ENCODE measurements at regions not wholly inside any gene's neighbourhood (a gene's known extent, or its start where the extent isn't known, plus 50 kb on each side); places are given as distances from the start of the nearest gene placed in this dataset.
"Not testable (repeated sequence)": the region's sequence is repeated elsewhere in the genome, so short reads cannot be mapped to it uniquely, and the experiment has no call there.

- Mint-ChIP-seq H3K27ac (no peak overlapping the region), H3K9me3 (ENCODE audit: low read depth) (peaks cover 24% of the 10 kb centered on the region), H3K36me3 (peaks cover 2% of the 10 kb centered on the region), H3K27me3 (no peaks in the 10 kb centered on the region), H3K4me1 (ENCODE audit: low read depth) (no peaks in the 10 kb centered on the region), H3K4me3 (no peak overlapping the region)
These were observed 253.2 kb upstream of the GK2 start for GRCh38 chr4:79661196-79661595.

GRCh38 chr4:79659308-79659870 is 251.4 kb upstream of the GK2 start:
- not testable (repeated sequence) for H3K36me3 Mint-ChIP-seq; H3K4me3 Mint-ChIP-seq; H3K27ac Mint-ChIP-seq; H3K27me3 Mint-ChIP-seq; H3K4me1 Mint-ChIP-seq (ENCODE audit: low read depth)
- peaks cover 24% of the 10 kb centered on the region for H3K9me3 Mint-ChIP-seq (ENCODE audit: low read depth)

- peaks cover 2% of the 10 kb centered on the region for H3K36me3 Mint-ChIP-seq
- peaks cover 24% of the 10 kb centered on the region for H3K9me3 Mint-ChIP-seq (ENCODE audit: low read depth)
- no peaks in the 10 kb centered on the region for H3K27me3 Mint-ChIP-seq
- H3K4me1 Mint-ChIP-seq (ENCODE audit: low read depth), result no peaks in the 10 kb centered on the region
- H3K4me3 Mint-ChIP-seq, result no peak overlapping the region
- no peak overlapping the region for H3K27ac Mint-ChIP-seq
These were observed 249.4 kb upstream of the GK2 start for GRCh38 chr4:79657379-79657778.

GRCh38 chr4:79653871-79654270 is 245.8 kb upstream of the GK2 start:
- Mint-ChIP-seq H3K27me3 (no peaks in the 10 kb centered on the region), H3K4me1 (ENCODE audit: low read depth) (no peaks in the 10 kb centered on the region), H3K9me3 (ENCODE audit: low read depth) (peaks cover 18% of the 10 kb centered on the region), H3K27ac (no peak overlapping the region), H3K4me3 (no peak overlapping the region), H3K36me3 (no peaks in the 10 kb centered on the region)

GRCh38 chr4:79652738-79653137 is 244.7 kb upstream of the GK2 start:
- H3K9me3 Mint-ChIP-seq (ENCODE audit: low read depth), result peaks cover 7% of the 10 kb centered on the region
- no peaks in the 10 kb centered on the region for H3K4me1 Mint-ChIP-seq (ENCODE audit: low read depth)
- no peak overlapping the region for H3K4me3 Mint-ChIP-seq
- H3K36me3 Mint-ChIP-seq, result no peaks in the 10 kb centered on the region
- H3K27me3 Mint-ChIP-seq, result peaks cover 2% of the 10 kb centered on the region
- H3K27ac Mint-ChIP-seq, result no peak overlapping the region

GRCh38 chr4:79652232-79652631 is 244.2 kb upstream of the GK2 start:
- H3K27ac Mint-ChIP-seq, result no peak overlapping the region
- H3K4me1 Mint-ChIP-seq (ENCODE audit: low read depth), result no peaks in the 10 kb centered on the region
- no peak overlapping the region for H3K4me3 Mint-ChIP-seq
- peaks cover 2% of the 10 kb centered on the region for H3K27me3 Mint-ChIP-seq
- peaks cover 2% of the 10 kb centered on the region for H3K9me3 Mint-ChIP-seq (ENCODE audit: low read depth)
- H3K36me3 Mint-ChIP-seq, result no peaks in the 10 kb centered on the region

- no peaks in the 10 kb centered on the region for H3K36me3 Mint-ChIP-seq
- H3K4me3 Mint-ChIP-seq, result no peak overlapping the region
- peaks cover 2% of the 10 kb centered on the region for H3K27me3 Mint-ChIP-seq
- H3K4me1 Mint-ChIP-seq (ENCODE audit: low read depth), result no peaks in the 10 kb centered on the region
- H3K27ac Mint-ChIP-seq, result no peak overlapping the region
- no peaks in the 10 kb centered on the region for H3K9me3 Mint-ChIP-seq (ENCODE audit: low read depth)
These were observed 243.4 kb upstream of the GK2 start for GRCh38 chr4:79651456-79651855.

GRCh38 chr4:79650794-79651431 is 242.9 kb upstream of the GK2 start:
- no peaks in the 10 kb centered on the region for H3K9me3 Mint-ChIP-seq (ENCODE audit: low read depth)
- H3K36me3 Mint-ChIP-seq, result no peaks in the 10 kb centered on the region
- no peaks in the 10 kb centered on the region for H3K4me1 Mint-ChIP-seq (ENCODE audit: low read depth)
- H3K27ac Mint-ChIP-seq, result no peak overlapping the region
- peaks cover 2% of the 10 kb centered on the region for H3K27me3 Mint-ChIP-seq
- H3K4me3 Mint-ChIP-seq, result no peak overlapping the region

- Mint-ChIP-seq H3K9me3 (ENCODE audit: low read depth) (no peaks in the 10 kb centered on the region), H3K4me1 (ENCODE audit: low read depth) (no peaks in the 10 kb centered on the region), H3K36me3 (no peaks in the 10 kb centered on the region), H3K4me3 (no peak overlapping the region), H3K27me3 (peaks cover 2% of the 10 kb centered on the region), H3K27ac (no peak overlapping the region)
These were observed 242.2 kb upstream of the GK2 start for GRCh38 chr4:79650217-79650616.

GRCh38 chr4:79645942-79646341 is 237.9 kb upstream of the GK2 start:
- no peaks in the 10 kb centered on the region for H3K9me3 Mint-ChIP-seq (ENCODE audit: low read depth)
- no peak overlapping the region for H3K4me3 Mint-ChIP-seq
- peaks cover 2% of the 10 kb centered on the region for H3K27me3 Mint-ChIP-seq
- no peaks in the 10 kb centered on the region for H3K36me3 Mint-ChIP-seq
- no peak overlapping the region for H3K27ac Mint-ChIP-seq
- no peaks in the 10 kb centered on the region for H3K4me1 Mint-ChIP-seq (ENCODE audit: low read depth)

GRCh38 chr4:79638735-79639134 is 230.7 kb upstream of the GK2 start:
- H3K9me3 Mint-ChIP-seq (ENCODE audit: low read depth), result no peaks in the 10 kb centered on the region
- H3K4me1 Mint-ChIP-seq (ENCODE audit: low read depth), result no peaks in the 10 kb centered on the region
- H3K27me3 Mint-ChIP-seq, result no peaks in the 10 kb centered on the region
- H3K36me3 Mint-ChIP-seq, result no peaks in the 10 kb centered on the region
- H3K27ac Mint-ChIP-seq, result no peak overlapping the region
- no peak overlapping the region for H3K4me3 Mint-ChIP-seq

GRCh38 chr4:79636991-79637390 is 229.0 kb upstream of the GK2 start:
- H3K36me3 Mint-ChIP-seq, result no peaks in the 10 kb centered on the region
- no peak overlapping the region for H3K4me3 Mint-ChIP-seq
- no peaks in the 10 kb centered on the region for H3K27me3 Mint-ChIP-seq
- H3K27ac Mint-ChIP-seq, result no peak overlapping the region
- H3K4me1 Mint-ChIP-seq (ENCODE audit: low read depth), result no peaks in the 10 kb centered on the region
- no peaks in the 10 kb centered on the region for H3K9me3 Mint-ChIP-seq (ENCODE audit: low read depth)

- no peaks in the 10 kb centered on the region for H3K4me1 Mint-ChIP-seq (ENCODE audit: low read depth)
- no peak overlapping the region for H3K4me3 Mint-ChIP-seq
- H3K27ac Mint-ChIP-seq, result no peak overlapping the region
- H3K9me3 Mint-ChIP-seq (ENCODE audit: low read depth), result no peaks in the 10 kb centered on the region
- H3K36me3 Mint-ChIP-seq, result no peaks in the 10 kb centered on the region
- no peaks in the 10 kb centered on the region for H3K27me3 Mint-ChIP-seq
These were observed 226.1 kb upstream of the GK2 start for GRCh38 chr4:79634111-79634510.

- H3K27ac Mint-ChIP-seq, result no peak overlapping the region
- H3K27me3 Mint-ChIP-seq, result no peaks in the 10 kb centered on the region
- H3K4me3 Mint-ChIP-seq, result no peak overlapping the region
- no peaks in the 10 kb centered on the region for H3K4me1 Mint-ChIP-seq (ENCODE audit: low read depth)
- no peaks in the 10 kb centered on the region for H3K36me3 Mint-ChIP-seq
- H3K9me3 Mint-ChIP-seq (ENCODE audit: low read depth), result no peaks in the 10 kb centered on the region
These were observed 224.1 kb upstream of the GK2 start for GRCh38 chr4:79632114-79632513.

GRCh38 chr4:79626611-79627010 is 218.6 kb upstream of the GK2 start:
- H3K27ac Mint-ChIP-seq, result no peak overlapping the region
- no peaks in the 10 kb centered on the region for H3K36me3 Mint-ChIP-seq
- no peaks in the 10 kb centered on the region for H3K27me3 Mint-ChIP-seq
- peaks cover 7% of the 10 kb centered on the region for H3K4me1 Mint-ChIP-seq (ENCODE audit: low read depth)
- H3K9me3 Mint-ChIP-seq (ENCODE audit: low read depth), result no peaks in the 10 kb centered on the region
- H3K4me3 Mint-ChIP-seq, result no peak overlapping the region

GRCh38 chr4:79626101-79626500 is 218.1 kb upstream of the GK2 start:
- H3K9me3 Mint-ChIP-seq (ENCODE audit: low read depth), result no peaks in the 10 kb centered on the region
- no peaks in the 10 kb centered on the region for H3K36me3 Mint-ChIP-seq
- H3K27me3 Mint-ChIP-seq, result no peaks in the 10 kb centered on the region
- H3K4me1 Mint-ChIP-seq (ENCODE audit: low read depth), result peaks cover 7% of the 10 kb centered on the region
- H3K4me3 Mint-ChIP-seq, result no peak overlapping the region
- H3K27ac Mint-ChIP-seq, result no peak overlapping the region
